B cell (primary cell): ENCODE measurements at regions not wholly inside any gene's neighbourhood (a gene's known extent, or its start where the extent isn't known, plus 50 kb on each side); places are given as distances from the start of the nearest gene placed in this dataset.

ENCODE experiments used
- ATAC-seq: fragments of 200-7000 bp; cut with Tn5 transposase; one replicate; pipeline ENCODE4 v1.10.0; 2021; ENCODE audit warnings: low read depth, mild to moderate bottlenecking, moderate number of reproducible peaks, moderate library complexity
- CTCF ChIA-PET: fragments of 350-600 bp; sonication (Branson Sonifier 250); formaldehyde crosslinking; loops from one replicate; lab custom pipeline; 2021; ENCODE audit warnings: antibody characterized with exemption, inconsistent platforms; lab: Charles Lee
- POLR2A ChIA-PET: fragments of 350-600 bp; sonication (Branson Sonifier 250); formaldehyde crosslinking; loops from one replicate; lab custom pipeline; 2021; ENCODE audit warnings: antibody characterized with exemption; lab: Charles Lee
- DNase-seq: peaks from one replicate; pipeline ENCODE4 v3.0.0; 2013
- H2AFZ ChIP-seq: 2 replicates; pipeline ENCODE4 v1.6.1; 2012; ENCODE audit warnings: mild to moderate bottlenecking, low read depth, low read length; ENCODE audit not compliant: insufficient read depth, poor library complexity, severe bottlenecking
- H3K27ac ChIP-seq, 2 donors: 1 replicate in 1 of 2; 2 replicates in 1 of 2; pipeline ENCODE4 v1.5.1; 2012 to 2013; ENCODE audit warnings: low read length in 2 of 2, mild to moderate bottlenecking in 2 of 2, moderate library complexity in 1 of 2
- H3K27me3 ChIP-seq, 4 experiments: fragments of 200-600 bp in 1 of 4; sonication (generic) in 1 of 4; replicated peaks in 1 of 4; 1 replicate in 2 of 4; 2 replicates in 2 of 4; pipeline versions ENCODE4 v1.6.1 to v1.7.0; 2013 to 2016; ENCODE audit warnings: low read length in 3 of 4, mild to moderate bottlenecking in 2 of 4, mixed read lengths in 1 of 4, moderate library complexity in 1 of 4; ENCODE audit not compliant: insufficient read depth in 4 of 4, control insufficient read depth in 3 of 4; ENCODE audit errors: control extremely low read depth in 1 of 4
- H3K36me3 ChIP-seq, 2 experiments: replicated peaks in 1 of 2; 1 replicate in 1 of 2; 2 replicates in 1 of 2; pipeline versions ENCODE4 v1.6.1 to v1.7.1; 2013; ENCODE audit warnings: low read length in 1 of 2; ENCODE audit not compliant: insufficient read depth in 2 of 2, control insufficient read depth in 1 of 2; ENCODE audit errors: control extremely low read depth in 1 of 2, extremely low read depth in 1 of 2
- H3K4me1 ChIP-seq, 2 donors: fragments of 200-600 bp in 1 of 2; sonication (generic) in 1 of 2; 1 replicate in 1 of 2; 2 replicates in 1 of 2; pipeline versions ENCODE4 v1.5.1 to v1.6.1; 2013 to 2017; ENCODE audit warnings: low read length in 2 of 2; ENCODE audit not compliant: control insufficient read depth in 2 of 2, insufficient read depth in 2 of 2
- H3K4me2 ChIP-seq: replicated peaks from 2 replicates; pipeline ENCODE3; 2012; ENCODE audit warnings: mild to moderate bottlenecking, low read depth, low read length; ENCODE audit not compliant: poor library complexity, severe bottlenecking
- H3K4me3 ChIP-seq, 5 experiments: fragments of 200-600 bp in 1 of 5; sonication (generic) in 1 of 5; 1 replicate in 3 of 5; 2 replicates in 2 of 5; pipeline versions ENCODE4 v1.5.1 to v1.7.0; 2011 to 2016; ENCODE audit warnings: low read length in 4 of 5, mild to moderate bottlenecking in 4 of 5, low read depth in 2 of 5, control low read depth in 1 of 5, moderate library complexity in 1 of 5; ENCODE audit not compliant: insufficient read depth in 1 of 5; ENCODE audit errors: control extremely low read depth in 1 of 5, extremely low read depth in 1 of 5
- H3K79me2 ChIP-seq: fragments of 200-600 bp; sonication (generic); one replicate; pipeline ENCODE4 v1.6.0; 2016; ENCODE audit warnings: low read length; ENCODE audit not compliant: control insufficient read depth, insufficient read depth
- H3K9ac ChIP-seq: fragments of 200-600 bp; sonication (generic); 2 replicates; pipeline ENCODE4 v1.6.1; 2017; ENCODE audit warnings: mild to moderate bottlenecking, low read length, moderate library complexity
- H3K9me3 ChIP-seq, 3 donors: one replicate each; pipeline versions ENCODE4 v1.6.1 to v1.7.1; 2013; ENCODE audit warnings: low read length in 2 of 3; ENCODE audit not compliant: control insufficient read depth in 2 of 3, insufficient read depth in 1 of 3; ENCODE audit errors: control extremely low read depth in 1 of 3
- H4K20me1 ChIP-seq: 2 replicates; pipeline ENCODE4 v1.6.0; 2012; ENCODE audit warnings: mild to moderate bottlenecking, low read length; ENCODE audit not compliant: insufficient read depth, control insufficient read depth, poor library complexity, severe bottlenecking
- H3K27ac Mint-ChIP-seq: one replicate; pipeline ENCODE4 v1.8.0; 2021; ENCODE audit warnings: mixed read lengths
- H3K27me3 Mint-ChIP-seq: one replicate; pipeline ENCODE4 v1.8.0; 2021; ENCODE audit warnings: mixed read lengths
- H3K4me1 Mint-ChIP-seq: one replicate; pipeline ENCODE4 v1.8.0; 2021; ENCODE audit warnings: mixed read lengths
- H3K4me3 Mint-ChIP-seq: one replicate; pipeline ENCODE4 v1.8.0; 2021; ENCODE audit warnings: mixed read lengths
- H3K9me3 Mint-ChIP-seq: one replicate; pipeline ENCODE4 v1.8.0; 2022; ENCODE audit warnings: mixed read lengths; ENCODE audit not compliant: insufficient read depth
- CTCF ChIP-seq: fragments of 200-600 bp; IDR thresholded peaks from one replicate; pipeline ENCODE4 v1.8.0; 2022; ENCODE audit warnings: antibody characterized with exemption, mild to moderate bottlenecking
- EZH2 ChIP-seq: IDR thresholded peaks from 2 replicates; pipeline ENCODE4 v1.6.1; 2012; ENCODE audit warnings: borderline replicate concordance, low read depth, mild to moderate bottlenecking, moderate library complexity, low read length; ENCODE audit not compliant: insufficient read depth, poor library complexity, severe bottlenecking
- WGBS: methylation state at CpG from one replicate; pipeline ENCODE4 v1.1.5; 2013; ENCODE audit warnings: missing lambda C conversion rate; ENCODE audit not compliant: insufficient coverage; 5-methylcytosine and 5-hydroxymethylcytosine counted together
- intact Hi-C: fragments of 100-400 bp; cut with micrococcal nuclease; formaldehyde crosslinking; loops from one replicate; pipeline ENCODE4 v1.10.0; 2022

DNA sequence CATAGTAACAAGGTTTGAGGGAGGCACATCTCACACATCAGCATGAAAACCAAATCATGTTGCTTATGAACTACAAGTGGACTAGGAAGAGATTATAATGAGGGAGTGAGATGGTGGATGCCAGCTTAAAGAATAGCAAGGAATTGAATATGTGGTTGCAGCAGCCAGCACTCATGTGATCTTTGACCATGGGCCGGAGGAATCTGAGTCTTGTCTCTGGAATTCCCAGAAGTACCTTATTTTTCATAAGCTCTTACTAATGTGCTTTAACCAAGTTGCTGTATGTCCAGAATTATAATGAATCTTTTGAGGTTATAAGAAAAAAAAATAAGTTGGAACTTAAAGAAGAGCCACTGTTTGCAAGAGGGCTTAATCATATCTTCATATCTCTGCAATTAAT is 97.0 kb downstream of the DISP1 start:
- CTCF ChIA-PET: no interaction called here
- POLR2A ChIA-PET: no interaction called here
- H3K36me3 ChIP-seq: no peaks in the 10 kb centered on the region
- no peak overlapping the region for H2AFZ ChIP-seq
- no peak overlapping the region for H3K9ac ChIP-seq
- no peaks in the 10 kb centered on the region for H3K27me3 ChIP-seq
- H4K20me1 ChIP-seq: no peaks in the 10 kb centered on the region
- TF ChIP-seq CTCF (no peak), EZH2 (no peak)
- DNase-seq (no peak), ATAC-seq (no peak)
- Mint-ChIP-seq H3K4me1 (no peaks in the 10 kb centered on the region), H3K27me3 (no peaks in the 10 kb centered on the region), H3K9me3 (peaks cover 5% of the 10 kb centered on the region), H3K27ac (no peak overlapping the region), H3K4me3 (no peak overlapping the region)
- no peak overlapping the region for H3K27ac ChIP-seq
- H3K4me2 ChIP-seq: no peak overlapping the region
- peaks cover 2 to 9% (median 3%) of the 10 kb centered on the region in 3 donors for H3K9me3 ChIP-seq
- no peaks in the 10 kb centered on the region for H3K4me1 ChIP-seq
- H3K4me3 ChIP-seq: no peak overlapping the region
- WGBS: no CpG with 5 or more reads among the region's 1 CpG
- no peaks in the 10 kb centered on the region for H3K79me2 ChIP-seq
- intact Hi-C loops: no loop called here

DNA sequence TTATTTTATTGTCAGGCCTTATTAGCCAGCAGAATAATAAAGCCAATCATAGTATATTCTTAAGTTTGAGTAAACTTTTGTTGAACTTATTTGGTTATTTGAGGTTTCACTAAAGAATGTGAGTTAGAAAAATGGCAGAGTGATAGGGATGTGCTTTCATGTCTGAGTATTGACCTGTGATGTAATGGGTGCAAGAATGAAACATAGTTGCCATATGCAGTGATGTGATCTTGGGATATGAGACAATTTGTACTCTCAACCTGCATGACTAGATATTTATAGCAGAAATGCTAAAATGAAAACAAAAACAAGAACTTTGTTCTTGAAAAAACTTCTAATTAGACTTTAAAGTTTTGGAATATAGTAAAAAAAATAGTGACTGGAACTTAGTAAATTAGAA is 97.9 kb downstream of the DISP1 start:
- CTCF ChIA-PET: no interaction called here
- H3K9me3 Mint-ChIP-seq: peaks cover 12% of the 10 kb centered on the region
- no peak for DNase-seq
- H3K79me2 ChIP-seq: no peaks in the 10 kb centered on the region
- H3K4me3 ChIP-seq: no peak overlapping the region
- H3K4me1 Mint-ChIP-seq: no peaks in the 10 kb centered on the region
- no peaks in the 10 kb centered on the region for H3K36me3 ChIP-seq
- H3K27ac Mint-ChIP-seq: no peak overlapping the region
- intact Hi-C loops: no loop called here
- TF ChIP-seq CTCF: no peak
- TF ChIP-seq EZH2: no peak
- H3K27me3 ChIP-seq: no peaks in the 10 kb centered on the region
- no peak for ATAC-seq
- no peak overlapping the region for H3K4me2 ChIP-seq
- H2AFZ ChIP-seq: no peak overlapping the region
- no peaks in the 10 kb centered on the region for H3K4me1 ChIP-seq
- H3K9me3 ChIP-seq: peaks cover 5 to 17% (median 7%) of the 10 kb centered on the region in 3 donors
- H3K27me3 Mint-ChIP-seq: no peaks in the 10 kb centered on the region
- no peak overlapping the region for H3K9ac ChIP-seq
- H4K20me1 ChIP-seq: no peaks in the 10 kb centered on the region
- POLR2A ChIA-PET: no interaction called here
- H3K4me3 Mint-ChIP-seq: no peak overlapping the region
- H3K27ac ChIP-seq: no peak overlapping the region
